ENCODE measurements at regions not wholly inside any gene's neighbourhood (a gene's known extent, or its start where the extent isn't known, plus 50 kb on each side); places are given as distances from the start of the nearest gene placed in this dataset.

DNA sequence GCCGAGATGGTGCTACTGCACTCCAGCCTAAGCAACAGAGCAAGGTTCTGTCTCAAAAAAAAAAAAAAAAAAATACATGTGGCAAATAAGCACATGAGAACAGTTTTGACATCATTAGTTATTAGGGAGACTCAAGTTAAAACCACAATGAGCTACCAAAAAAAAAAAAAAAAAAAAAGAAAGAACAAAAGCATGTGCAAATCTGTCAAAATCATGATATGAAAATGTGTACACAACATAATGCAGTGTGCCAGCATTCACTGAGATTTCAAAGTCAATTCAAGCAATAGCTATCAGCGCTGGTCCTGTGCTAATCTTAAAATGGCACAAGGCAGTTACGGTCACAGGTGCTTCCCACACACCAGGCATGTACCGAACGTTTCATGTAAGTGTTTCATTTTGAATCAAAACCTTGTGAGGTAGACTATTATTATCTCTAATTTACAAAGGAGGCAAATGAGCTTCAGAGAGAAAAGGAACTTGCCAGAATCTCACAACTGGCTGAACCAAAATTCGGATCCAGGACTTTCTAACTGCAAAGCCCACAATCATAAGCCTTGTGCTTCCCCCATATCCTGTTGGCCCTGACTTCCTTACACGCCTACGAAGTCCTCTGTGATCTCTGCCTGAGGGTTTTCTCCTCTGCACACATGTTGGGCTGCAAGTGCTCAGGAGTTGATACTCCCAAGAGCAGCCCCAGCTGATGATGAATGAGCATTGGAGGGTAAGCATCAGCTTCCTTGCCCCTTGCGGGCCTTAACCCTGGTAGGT lies 200.1 kb upstream of the PROK2 start (continued):
- no peak for TF ChIP-seq HDAC2 (IDR thresholded peaks at IDR 0.05; ENCODE audit: borderline replicate concordance in 1 of 2, low read depth in 2 of 2, low read length in 2 of 2)
- no peak for TF ChIP-seq ASH2L (IDR thresholded peaks at IDR 0.05; ENCODE audit: low read length)
- no peak for TF ChIP-seq SIRT6 (IDR thresholded peaks at IDR 0.05; ENCODE audit: low read length)
- TF ChIP-seq SRF (IDR thresholded peaks at IDR 0.05; ENCODE audit: low read depth, low read length), result no peak
- TF ChIP-seq, protein P1, sequence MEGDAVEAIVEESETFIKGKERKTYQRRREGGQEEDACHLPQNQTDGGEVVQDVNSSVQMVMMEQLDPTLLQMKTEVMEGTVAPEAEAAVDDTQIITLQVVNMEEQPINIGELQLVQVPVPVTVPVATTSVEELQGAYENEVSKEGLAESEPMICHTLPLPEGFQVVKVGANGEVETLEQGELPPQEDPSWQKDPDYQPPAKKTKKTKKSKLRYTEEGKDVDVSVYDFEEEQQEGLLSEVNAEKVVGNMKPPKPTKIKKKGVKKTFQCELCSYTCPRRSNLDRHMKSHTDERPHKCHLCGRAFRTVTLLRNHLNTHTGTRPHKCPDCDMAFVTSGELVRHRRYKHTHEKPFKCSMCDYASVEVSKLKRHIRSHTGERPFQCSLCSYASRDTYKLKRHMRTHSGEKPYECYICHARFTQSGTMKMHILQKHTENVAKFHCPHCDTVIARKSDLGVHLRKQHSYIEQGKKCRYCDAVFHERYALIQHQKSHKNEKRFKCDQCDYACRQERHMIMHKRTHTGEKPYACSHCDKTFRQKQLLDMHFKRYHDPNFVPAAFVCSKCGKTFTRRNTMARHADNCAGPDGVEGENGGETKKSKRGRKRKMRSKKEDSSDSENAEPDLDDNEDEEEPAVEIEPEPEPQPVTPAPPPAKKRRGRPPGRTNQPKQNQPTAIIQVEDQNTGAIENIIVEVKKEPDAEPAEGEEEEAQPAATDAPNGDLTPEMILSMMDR (IDR thresholded peaks at IDR 0.05; ENCODE audit: control extremely low read depth in 1 of 3, insufficient read depth in 1 of 3, low read depth in 1 of 3, low read length in 3 of 3), result no peak
- TF ChIP-seq ZNF274 (IDR thresholded peaks at IDR 0.05; ENCODE audit: borderline replicate concordance, extremely low read depth, low read length), result no peak

Data from H1 (cell line).